NCI-H2107 (cell line): ENCODE measurements at regions not wholly inside any gene's neighbourhood (a gene's known extent, or its start where the extent isn't known, plus 50 kb on each side); places are given as distances from the start of the nearest gene placed in this dataset.
A peak's percentile ranks its signal among the peaks of the same experiment; 100 is the strongest.

Experiments used
- DNase-seq: peaks from one replicate; lab custom pipeline; 2025; lab: John Stamatoyannopoulos, UW

- no peak for DNase-seq
Measured at GRCh38 chr11:69997352-69997751, 80.8 kb upstream of the ANO1 start.

DNA sequence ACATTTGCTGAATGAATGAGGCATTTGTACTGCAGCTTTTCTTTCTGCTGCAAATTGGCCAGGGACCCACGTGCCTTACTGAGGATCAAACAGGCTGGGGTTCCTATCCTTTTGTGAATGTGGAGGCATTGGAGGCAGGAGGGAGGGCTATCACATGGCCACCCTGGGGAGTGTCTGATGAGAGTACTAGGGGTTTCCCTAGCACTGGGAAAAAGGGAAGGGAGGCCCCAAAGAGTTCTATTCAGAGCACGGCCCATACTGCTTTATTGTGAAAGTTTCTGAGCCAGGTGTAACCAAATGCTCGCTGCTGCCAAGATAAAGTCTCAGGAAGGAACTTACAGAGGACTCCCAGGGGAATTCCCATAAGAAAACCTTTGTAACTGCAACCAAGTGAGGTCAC, 78.4 kb upstream of the ANO1 start:
- no peak for DNase-seq

DNA sequence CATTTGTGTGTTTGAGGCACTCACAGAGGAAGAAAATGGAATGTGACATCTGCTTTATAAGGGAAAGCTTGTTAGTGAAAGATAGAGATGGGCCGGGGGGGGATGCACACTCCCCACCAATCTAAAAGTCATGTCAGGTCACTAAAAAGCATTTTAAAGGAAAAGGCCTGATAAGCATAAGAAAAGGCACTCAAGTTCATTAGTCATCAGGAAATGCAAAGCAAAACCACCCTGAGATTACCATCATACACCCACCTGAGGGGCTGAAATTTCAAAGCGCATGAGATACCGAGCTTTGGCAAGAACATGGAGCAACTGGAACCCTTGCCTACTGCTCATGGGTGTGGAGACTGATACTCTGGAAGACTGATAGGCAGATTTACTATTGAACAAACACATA, 77.9 kb upstream of the ANO1 start:
- no peak for DNase-seq

DNA sequence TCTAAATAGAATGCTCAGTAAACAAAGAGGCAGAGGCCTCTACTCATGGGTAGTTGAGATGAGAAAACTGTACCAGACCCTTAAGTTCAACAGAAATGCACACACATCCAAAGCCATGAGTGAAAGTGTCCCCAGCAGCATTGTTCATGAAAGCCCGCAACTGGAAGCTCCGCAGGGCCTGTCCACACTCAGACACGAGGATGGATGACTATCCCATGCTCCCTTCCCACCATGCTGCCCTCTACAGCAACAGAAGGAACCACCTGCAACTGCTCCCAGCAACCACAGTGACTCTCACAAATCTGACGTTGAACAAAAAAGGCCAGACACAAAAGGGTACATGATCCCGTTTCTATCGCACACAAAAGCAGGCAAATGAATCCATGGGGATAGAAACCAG, 76.9 kb upstream of the ANO1 start:
- DNase-seq, result peak; percentile 23

DNA sequence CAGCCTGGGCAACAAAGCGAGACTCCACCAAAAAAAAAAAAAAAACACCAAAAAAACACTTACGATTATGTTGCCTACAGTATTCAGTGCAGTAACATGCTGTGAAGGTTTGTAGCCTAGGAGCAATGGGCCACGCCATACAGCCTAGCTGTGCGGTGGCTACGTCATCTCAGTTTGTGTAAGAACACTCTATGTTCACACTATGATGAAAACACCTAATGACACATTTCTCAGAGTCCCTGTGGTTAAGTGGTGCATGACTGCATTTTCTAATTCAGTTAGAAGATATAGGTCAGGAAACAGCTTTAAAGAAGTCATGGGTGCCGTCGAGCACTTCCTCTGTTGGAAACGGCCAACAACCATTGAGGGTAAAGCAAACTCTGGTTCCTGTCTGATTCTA, 75.7 kb upstream of the ANO1 start:
- no peak for DNase-seq

GRCh38 chr11:70005107-70005818, 72.9 kb upstream of the ANO1 start:
- DNase-seq, result no peak

DNA sequence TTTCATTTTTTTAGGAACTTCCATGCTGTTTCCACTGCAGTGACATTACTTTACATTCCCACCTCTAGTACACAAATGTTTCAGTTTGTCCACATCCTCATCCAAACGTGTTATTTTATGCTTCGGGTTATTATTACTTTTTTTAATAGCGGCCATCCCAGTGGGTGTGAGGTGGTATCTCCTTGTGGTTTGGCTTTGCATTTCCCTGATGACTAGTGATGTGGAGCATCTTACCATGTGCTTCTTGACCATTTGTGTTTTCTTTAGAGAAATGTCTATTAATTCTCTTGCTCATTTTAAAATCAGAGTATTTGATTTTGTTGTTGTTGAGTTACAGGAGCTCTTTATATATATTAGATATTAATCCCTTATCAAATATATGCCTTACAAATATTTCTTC, 70.3 kb upstream of the ANO1 start:
- no peak for DNase-seq

DNA sequence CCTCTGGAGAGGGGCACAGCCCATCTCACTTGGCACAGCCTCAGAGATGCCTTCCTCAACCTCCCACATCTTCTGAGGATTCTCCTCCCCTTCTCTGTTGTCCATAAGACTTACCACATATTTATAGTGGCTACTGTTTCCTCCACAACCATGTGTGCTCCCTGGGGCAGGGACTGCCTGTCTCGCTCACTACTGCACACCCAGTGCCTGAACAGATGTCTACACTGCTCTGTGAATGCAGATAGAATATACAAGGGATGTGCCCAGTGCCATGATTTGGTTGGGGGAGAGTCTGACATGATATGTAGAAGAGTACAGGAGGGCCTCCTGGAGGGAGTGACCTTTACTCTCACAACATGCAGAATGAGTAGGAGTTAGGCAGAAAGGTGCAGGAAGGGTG, 67.3 kb upstream of the ANO1 start:
- no peak for DNase-seq

DNA sequence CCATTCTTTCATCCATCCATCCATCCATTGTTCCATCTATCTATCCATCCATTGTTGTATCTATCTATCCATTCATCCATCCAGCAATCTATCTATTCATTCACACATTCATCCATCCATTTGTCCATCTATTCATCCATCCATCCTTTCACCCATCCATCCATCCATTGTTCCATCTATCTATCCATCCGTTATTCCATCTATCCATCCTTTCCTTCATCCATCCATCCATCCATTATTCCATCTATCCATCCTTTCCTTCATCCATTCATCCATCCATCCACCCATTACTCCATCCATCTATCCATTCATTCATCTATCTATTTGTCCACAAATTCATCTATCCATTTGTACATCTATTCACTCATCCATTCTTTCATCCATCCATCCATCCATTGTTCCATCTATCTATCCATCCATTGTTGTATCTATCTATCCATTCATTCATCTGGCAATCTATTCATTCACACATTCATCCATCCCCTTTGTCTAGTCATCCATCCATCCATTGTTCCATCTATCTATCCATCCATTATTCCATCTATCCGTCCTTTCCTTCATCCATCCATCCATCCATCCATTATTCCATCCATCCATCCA, 65.9 kb upstream of the ANO1 start:
- no peak for DNase-seq

- no peak for DNase-seq
Measured at GRCh38 chr11:70014291-70014690, 63.8 kb upstream of the ANO1 start.

DNA sequence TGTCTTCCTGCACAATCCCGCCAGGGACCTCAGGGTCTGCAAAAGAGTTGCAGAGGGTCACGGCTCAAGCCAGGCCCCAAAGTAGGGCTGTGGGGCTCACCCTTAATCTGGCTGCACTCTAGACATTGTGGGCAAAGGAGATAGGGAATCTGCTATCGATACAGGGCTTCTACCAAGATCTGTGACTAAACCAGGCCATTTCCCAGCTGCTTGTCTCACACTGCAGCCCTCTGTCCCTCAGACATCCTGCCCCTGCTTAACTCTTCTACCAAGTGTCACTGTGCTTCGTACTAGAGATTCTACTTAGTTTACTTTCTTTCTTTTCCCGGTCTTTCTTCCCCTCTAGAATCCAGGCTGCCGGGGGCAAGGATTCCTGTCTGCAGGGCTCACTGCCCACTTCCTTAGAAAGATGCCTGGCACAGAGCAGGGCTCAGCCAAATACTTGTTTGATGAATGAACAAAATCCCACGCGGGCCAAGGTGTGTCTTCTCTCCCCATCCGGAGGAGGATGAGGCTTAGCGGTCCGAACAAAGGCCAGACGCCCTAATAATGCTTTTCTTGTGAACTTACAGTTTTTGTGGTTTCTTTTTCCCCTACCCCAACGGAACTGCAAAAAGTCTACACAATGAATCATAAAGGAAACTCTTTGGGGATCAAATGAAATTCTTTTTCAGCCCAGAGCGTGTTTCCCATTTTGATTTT, 61.3 kb upstream of the ANO1 start:
- no peak for DNase-seq

GRCh38 chr11:70018816-70019215, 59.3 kb upstream of the ANO1 start:
- no peak for DNase-seq

GRCh38 chr11:70019576-70020011, 58.5 kb upstream of the ANO1 start:
- DNase-seq, result no peak

DNA sequence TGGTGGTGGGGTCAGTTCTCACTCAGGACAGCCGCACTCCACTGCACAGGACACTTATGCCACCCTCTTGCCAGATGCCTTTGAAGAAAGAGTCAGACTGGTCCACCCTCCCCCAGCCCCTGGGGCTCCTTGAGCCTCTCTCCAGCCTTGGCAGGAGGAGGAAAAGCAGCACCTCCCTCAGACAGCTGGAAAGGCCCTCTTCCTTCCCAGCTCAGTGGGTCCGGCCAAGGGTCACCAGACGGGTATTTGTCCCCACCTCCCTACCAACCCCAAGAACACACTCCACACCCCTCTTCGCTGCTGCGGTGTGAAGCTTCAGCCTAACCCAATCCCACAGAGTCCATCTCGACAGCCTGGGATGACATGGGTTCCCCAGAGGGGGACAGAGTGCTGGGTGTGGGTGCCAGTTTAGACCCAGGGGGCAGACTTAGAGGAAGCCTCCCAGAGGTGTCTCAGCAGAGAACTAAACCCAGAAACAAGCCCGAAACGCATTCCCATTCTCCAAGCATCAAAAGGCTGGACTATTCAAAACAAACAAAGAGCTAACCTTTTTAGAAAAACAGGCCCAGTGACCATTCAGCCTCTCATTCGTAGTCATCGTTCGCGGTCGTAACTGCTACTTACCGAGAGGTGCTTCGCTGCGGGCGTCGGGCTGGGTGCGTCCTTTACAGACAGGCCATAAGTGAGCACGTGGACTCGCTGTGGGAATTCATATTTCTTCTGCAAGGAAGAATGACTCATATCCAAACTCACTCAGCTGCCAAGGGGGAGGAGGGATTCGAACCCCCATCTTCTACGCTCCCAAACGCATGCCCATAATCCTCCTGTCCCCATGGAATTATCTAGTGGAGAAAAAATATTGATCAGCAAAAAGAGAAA, 57.5 kb upstream of the ANO1 start:
- DNase-seq, result no peak

GRCh38 chr11:70021586-70021985, 56.5 kb upstream of the ANO1 start:
- DNase-seq, result no peak

DNA sequence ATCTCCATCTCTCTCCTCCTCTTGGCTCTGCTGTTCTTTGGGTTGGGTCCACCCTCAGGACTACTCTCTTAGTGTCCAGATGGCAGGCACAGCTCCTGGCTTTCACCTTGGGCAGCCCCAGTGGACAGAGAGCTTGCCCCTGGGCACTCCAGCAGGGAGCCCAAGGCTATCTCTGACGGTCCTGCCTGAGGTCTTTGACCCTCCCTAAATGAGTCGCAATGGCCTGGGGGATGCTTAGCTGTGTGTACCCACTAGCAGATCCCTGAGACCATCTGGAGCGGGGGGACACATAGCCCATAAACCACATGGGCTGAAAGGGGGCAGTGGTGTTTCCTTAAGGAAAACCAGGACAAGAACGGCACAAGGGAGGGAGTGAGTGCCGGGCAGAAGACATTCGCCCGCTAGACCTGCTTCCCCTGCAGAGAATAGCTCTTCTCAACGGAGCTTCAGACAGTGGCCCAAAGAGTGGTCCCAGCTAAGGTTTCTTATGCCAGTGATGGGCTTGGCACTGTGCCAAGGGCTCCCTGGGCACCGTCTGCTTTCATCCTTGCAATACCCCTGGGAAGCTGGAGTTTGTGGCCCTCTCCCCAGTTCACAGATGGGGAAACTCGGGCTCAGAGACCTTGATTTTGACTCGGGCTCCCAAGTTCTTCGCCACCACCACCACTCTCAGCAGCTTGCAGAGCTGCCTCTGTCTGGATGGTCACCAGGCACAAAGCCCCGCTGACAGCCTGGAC, 53.9 kb upstream of the ANO1 start:
- DNase-seq, result no peak

GRCh38 chr11:70024773-70025045, 53.4 kb upstream of the ANO1 start:
- no peak for DNase-seq

DNA sequence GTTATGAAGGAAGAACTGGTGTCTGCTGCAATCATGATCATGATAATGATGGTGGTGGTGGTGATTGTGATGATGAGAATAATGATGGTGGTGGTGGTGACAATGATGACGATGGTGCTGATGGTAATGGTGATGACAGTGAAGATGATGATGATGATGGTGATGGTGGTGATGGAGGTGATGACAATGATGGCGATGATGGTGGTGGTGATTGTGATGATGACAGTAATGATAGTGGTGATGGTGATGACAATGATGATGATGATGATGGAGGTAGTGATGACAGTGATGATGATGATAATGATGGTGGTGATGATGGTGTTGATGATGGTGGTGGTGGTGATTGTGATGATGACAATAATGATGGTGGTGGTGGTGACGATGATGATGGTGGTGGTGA, 52.8 kb upstream of the ANO1 start:
- no peak for DNase-seq

DNA sequence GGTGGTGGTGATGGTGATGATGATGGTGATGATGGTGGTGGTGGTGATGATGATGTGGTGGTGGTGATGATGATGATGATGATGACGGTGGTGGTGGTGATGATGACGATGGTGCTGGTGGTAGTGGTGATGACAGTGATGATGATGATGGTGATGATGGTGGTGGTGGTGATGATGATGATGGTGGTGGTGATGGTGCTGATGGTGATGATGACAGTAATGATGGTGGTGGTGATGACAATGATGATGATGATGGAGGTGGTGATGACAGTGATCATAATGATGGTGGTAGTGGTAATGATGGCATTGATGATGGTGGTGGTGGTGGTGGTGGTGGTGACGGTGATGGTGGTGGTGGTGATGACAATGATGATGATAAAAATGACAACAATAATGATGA, 52.1 kb upstream of the ANO1 start:
- no peak for DNase-seq

DNA sequence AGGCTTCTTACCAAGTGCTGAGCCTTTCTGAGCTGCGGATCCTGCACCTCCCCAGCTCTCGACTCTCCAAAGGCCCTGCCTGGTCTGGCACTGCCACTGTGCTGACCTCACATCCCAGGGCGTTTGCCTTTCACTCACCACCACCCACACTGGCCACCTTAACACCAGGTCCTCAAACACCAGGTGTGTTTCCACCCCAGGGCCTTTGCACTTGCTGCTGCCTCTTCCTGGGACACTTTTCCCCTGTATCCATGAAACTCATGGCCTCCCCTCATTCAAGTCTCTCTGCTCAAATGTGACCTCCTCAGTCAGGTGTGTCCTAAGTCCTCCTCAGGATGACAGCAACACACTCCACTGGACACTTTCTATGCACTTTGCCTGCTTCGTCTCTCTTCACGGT, 51.4 kb upstream of the ANO1 start:
- no peak for DNase-seq

DNA sequence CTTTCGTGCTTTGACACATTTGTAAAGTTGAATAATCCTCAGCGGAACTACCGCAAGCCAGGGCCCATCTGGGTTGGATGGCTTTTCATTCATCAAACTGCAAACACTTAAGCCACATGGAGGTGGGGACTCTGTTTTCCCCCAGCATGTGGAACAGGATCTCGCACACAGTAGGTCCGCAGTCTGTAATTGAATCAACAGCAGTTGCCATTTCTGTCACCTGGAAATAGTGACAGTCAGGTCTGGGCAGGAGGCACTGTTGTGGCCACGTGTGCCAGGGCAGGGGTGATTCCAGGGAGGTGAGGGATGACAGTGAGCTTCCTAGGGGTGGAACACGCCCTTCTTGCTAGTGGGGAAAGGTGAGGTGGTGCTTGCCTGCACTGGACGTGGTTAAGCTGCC, 50.7 kb upstream of the ANO1 start:
- no peak for DNase-seq
